ENCODE measurements at regions not wholly inside any gene's neighbourhood (a gene's known extent, or its start where the extent isn't known, plus 50 kb on each side); places are given as distances from the start of the nearest gene placed in this dataset.

GRCh38 chr12:38053655-38054464 lies 262.7 kb upstream of the ALG10B start:
- peaks cover 4% of the 10 kb centered on the region; the same call in 1 of the 2 replicates for H3K27me3 ChIP-seq (ENCODE audit: insufficient read depth)
- DNase-seq = peak; percentile 60
- POLR2A ChIA-PET = no interaction called here
- no peaks in the 10 kb centered on the region for H3K9me2 ChIP-seq
- TF ChIP-seq SIN3A (IDR thresholded peaks at IDR 0.05; ENCODE audit: borderline replicate concordance, low read depth, low read length) (no peak), CTCF (IDR thresholded peaks at IDR 0.05) (peak; percentile 77), RAD21 (IDR thresholded peaks at IDR 0.05; ENCODE audit: low read length) (peak; percentile 78), CHD2 (IDR thresholded peaks at IDR 0.05; ENCODE audit: low read length, partially characterized antibody) (no peak), SMC3 (IDR thresholded peaks at IDR 0.05; ENCODE audit: low read depth, low read length) (peak; percentile 64)
- H3K36me3 ChIP-seq (replicated peaks in 1 of 2; ENCODE audit: control insufficient read depth in 1 of 2, insufficient read depth in 2 of 2, low read length in 1 of 2) = no peaks in the 10 kb centered on the region
- H3F3A ChIP-seq (replicated peaks; ENCODE audit: insufficient read depth) = peaks cover 4% of the 10 kb centered on the region
- CTCF ChIA-PET = interaction anchor here (1.2 to 1.9 kb wide), 2 partner anchors 9 to 13 kb away, joined by 3 to 10 read pairs; no protein-coding TSS in a partner anchor
- 19% methylated on average over 32 of the region's 34 CpGs for WGBS (ENCODE audit: low lambda C conversion rate)
- no peak overlapping the region for H3K27ac ChIP-seq (ENCODE audit: low read depth in 2 of 2, low read length in 1 of 2)
- H3K4me3 ChIP-seq (ENCODE audit: low read depth in 2 of 2, low read length in 1 of 2) = peak overlapping the region; percentile 39 to 52
- H3K4me1 ChIP-seq (ENCODE audit: control insufficient read depth in 1 of 2, insufficient read depth in 2 of 2, low read depth in 1 of 2, low read length in 1 of 2) = peaks cover 0 to 6% of the 10 kb centered on the region in 2 experiments; a peak in 1 of 4 replicates
- no peaks in the 10 kb centered on the region for H4K20me1 ChIP-seq (ENCODE audit: insufficient read depth)
- peak overlapping the region; percentile 45; the same call in 1 of the 2 replicates for H2AFZ ChIP-seq (ENCODE audit: low read depth)
- peak overlapping the region; percentile 78 for H3K4me2 ChIP-seq
- no peaks in the 10 kb centered on the region for H3K9me3 ChIP-seq
- H3K9ac ChIP-seq = no peak overlapping the region
- H3K79me2 ChIP-seq (ENCODE audit: insufficient read depth) = no peaks in the 10 kb centered on the region

- H3K4me1 ChIP-seq (ENCODE audit: control insufficient read depth in 1 of 2, insufficient read depth in 2 of 2, low read depth in 1 of 2, low read length in 1 of 2) = peaks cover 0 to 6% of the 10 kb centered on the region in 2 experiments; a peak in 1 of 4 replicates
- peaks cover 4% of the 10 kb centered on the region for H3F3A ChIP-seq (replicated peaks; ENCODE audit: insufficient read depth)
- no peaks in the 10 kb centered on the region for H3K79me2 ChIP-seq (ENCODE audit: insufficient read depth)
- CTCF ChIA-PET = interaction anchor here (0.7 to 1.1 kb wide), 2 partner anchors 33 to 209 kb away, joined by 3 read pairs; no protein-coding TSS in a partner anchor
- DNase-seq = no peak
- H3K9me2 ChIP-seq = no peaks in the 10 kb centered on the region
- no peak overlapping the region for H3K27ac ChIP-seq (ENCODE audit: low read depth in 2 of 2, low read length in 1 of 2)
- H4K20me1 ChIP-seq (ENCODE audit: insufficient read depth) = no peaks in the 10 kb centered on the region
- peak overlapping the region; percentile 76; the same call in 1 of the 2 replicates for H2AFZ ChIP-seq (ENCODE audit: low read depth)
- TF ChIP-seq JUND (IDR thresholded peaks at IDR 0.05) (no peak), FOSL2 (IDR thresholded peaks at IDR 0.05; ENCODE audit: borderline replicate concordance, low read depth) (peak; percentile 27; the same call in 1 of the 2 replicates), EP300 (IDR thresholded peaks at IDR 0.05; ENCODE audit: borderline replicate concordance in 1 of 2, low read depth in 1 of 2, low read length in 1 of 2) (0 out of 4 replicates have a peak, but pooled peaks of 1 of the 2 experiments have one; percentile 2), PBX3 (IDR thresholded peaks at IDR 0.05) (peak; percentile 20; the same call in 1 of the 2 replicates)
- H3K36me3 ChIP-seq (replicated peaks in 1 of 2; ENCODE audit: control insufficient read depth in 1 of 2, insufficient read depth in 2 of 2, low read length in 1 of 2) = no peaks in the 10 kb centered on the region
- POLR2A ChIA-PET = no interaction called here
- peaks cover 4% of the 10 kb centered on the region; the same call in 1 of the 2 replicates for H3K27me3 ChIP-seq (ENCODE audit: insufficient read depth)
- peak overlapping the region; percentile 65 for H3K4me2 ChIP-seq
- WGBS (ENCODE audit: low lambda C conversion rate) = 5% methylated on average over 25 of the region's 25 CpGs
- no peak overlapping the region for H3K9ac ChIP-seq
- H3K9me3 ChIP-seq = no peaks in the 10 kb centered on the region
- peak overlapping the region in 1 of 2 experiments; percentile 46; a peak in 1 of 4 replicates for H3K4me3 ChIP-seq (ENCODE audit: low read depth in 2 of 2, low read length in 1 of 2)
Observed at GRCh38 chr12:38056701-38057689, 259.6 kb upstream of the ALG10B start.

All from SK-N-SH (cell line).